Ascending aorta (tissue), 2 donors: ENCODE measurements at regions not wholly inside any gene's neighbourhood (a gene's known extent, or its start where the extent isn't known, plus 50 kb on each side); places are given as distances from the start of the nearest gene placed in this dataset.

Experiments used
- DNase-seq, 2 donors: peaks; one replicate each; pipeline ENCODE4 v3.0.0-alpha.2; 2019; ENCODE audit warnings: low spot score in 2 of 2
- H3K27ac ChIP-seq, 2 donors: fragments of 200-600 bp; sonication (generic); one replicate each; pipeline ENCODE4 v1.5.1; 2016 to 2017; ENCODE audit warnings: mild to moderate bottlenecking in 1 of 2
- H3K27me3 ChIP-seq: fragments of 200-600 bp; sonication (generic); one replicate; pipeline ENCODE4 v1.5.1; 2017
- H3K36me3 ChIP-seq, 2 donors: fragments of 200-600 bp; sonication (generic); one replicate each; pipeline ENCODE4 v1.5.1; 2016
- H3K4me1 ChIP-seq, 2 donors: fragments of 200-600 bp; sonication (generic); one replicate each; pipeline ENCODE4 v1.5.1; 2016 to 2017; ENCODE audit warnings: mild to moderate bottlenecking in 1 of 2
- H3K4me3 ChIP-seq, 2 donors: fragments of 200-600 bp; sonication (generic); one replicate each; pipeline ENCODE4 v1.5.1; 2016 to 2017; ENCODE audit warnings: mild to moderate bottlenecking in 1 of 2
- H3K9me3 ChIP-seq, 2 donors: fragments of 200-600 bp; sonication (generic); one replicate each; pipeline ENCODE4 v1.5.1; 2016
- CTCF ChIP-seq, 3 experiments: fragments of 200-600 bp in 2 of 3; fragments of 450-650 bp in 1 of 3; sonication (generic) in 2 of 3; IDR thresholded peaks; one replicate each; pipeline ENCODE4 v1.5.1; 2016 to 2019; ENCODE audit warnings: antibody characterized with exemption in 3 of 3, mild to moderate bottlenecking in 1 of 3, moderate library complexity in 1 of 3
- intact Hi-C: fragments of 100-400 bp; cut with DNase I; formaldehyde crosslinking; loops from one replicate; pipeline ENCODE4 v1.15.1; 2023

GRCh38 chr5:135087950-135088349 lies 53.9 kb upstream of the PITX1 start:
- no peaks in the 10 kb centered on the region for H3K4me1 ChIP-seq
- no peak for TF ChIP-seq CTCF (IDR thresholded peaks at IDR 0.05)
- H3K4me3 ChIP-seq = no peak overlapping the region
- DNase-seq = peak in 1 of 2 donors; percentile 42
- H3K9me3 ChIP-seq = no peaks in the 10 kb centered on the region
- H3K36me3 ChIP-seq = no peaks in the 10 kb centered on the region
- no peaks in the 10 kb centered on the region for H3K27me3 ChIP-seq
- intact Hi-C loops = no loop called here
- no peak overlapping the region for H3K27ac ChIP-seq

- no peaks in the 10 kb centered on the region for H3K36me3 ChIP-seq
- peak in 1 of 2 donors; percentile 47 for DNase-seq
- intact Hi-C loops = no loop called here
Observed at GRCh38 chr5:135085936-135086725, 52.1 kb upstream of the PITX1 start.

GRCh38 chr5:135085133-135085935 lies 51.3 kb upstream of the PITX1 start:
- H3K27me3 ChIP-seq = no peaks in the 10 kb centered on the region
- no peak overlapping the region for H3K4me3 ChIP-seq
- intact Hi-C loops = no loop called here
- DNase-seq = peak in 1 of 2 donors; percentile 38
- peaks cover 0 to 8% of the 10 kb centered on the region in 2 donors for H3K9me3 ChIP-seq
- no peaks in the 10 kb centered on the region for H3K4me1 ChIP-seq
- H3K36me3 ChIP-seq = no peaks in the 10 kb centered on the region
- no peak overlapping the region for H3K27ac ChIP-seq
- TF ChIP-seq CTCF (IDR thresholded peaks at IDR 0.05) = no peak

More at GRCh38 chr5:135085936-135086725, 52.1 kb upstream of the PITX1 start:
- Histone ChIP-seq H3K4me1 (no peaks in the 10 kb centered on the region), H3K27me3 (no peaks in the 10 kb centered on the region), H3K4me3 (no peak overlapping the region), H3K9me3 (peaks cover 0 to 6% of the 10 kb centered on the region in 2 donors), H3K27ac (no peak overlapping the region)
- TF ChIP-seq CTCF (IDR thresholded peaks at IDR 0.05) = no peak
